H1 (cell line): ENCODE measurements at regions not wholly inside any gene's neighbourhood (a gene's known extent, or its start where the extent isn't known, plus 50 kb on each side); places are given as distances from the start of the nearest gene placed in this dataset.

ENCODE experiments used
- CHD1 ChIP-seq: IDR thresholded peaks from 2 replicates; pipeline ENCODE4 v1.6.1; 2012; ENCODE audit warnings: low read depth, low read length, improper control_type of control experiment
- EP300 ChIP-seq, 2 experiments: IDR thresholded peaks; 1 replicate in 1 of 2; 2 replicates in 1 of 2; pipeline ENCODE4 v1.6.1; 2011 to 2012; ENCODE audit warnings: low read depth in 2 of 2, low read length in 2 of 2, mild to moderate bottlenecking in 2 of 2, borderline replicate concordance in 1 of 2, inconsistent platforms in 1 of 2, moderate library complexity in 1 of 2
- EZH2 ChIP-seq: fragments of 200-600 bp; sonication (generic); IDR thresholded peaks from 2 replicates; pipeline ENCODE4 v1.7.1; 2012; ENCODE audit warnings: low read depth, mild to moderate bottlenecking, moderate library complexity, low read length, inconsistent platforms; ENCODE audit not compliant: severe bottlenecking
- GTF2F1 ChIP-seq: IDR thresholded peaks from 2 replicates; pipeline ENCODE4 v1.6.1; 2012; ENCODE audit warnings: low read depth, low read length, improper control_type of control experiment, borderline replicate concordance
- KDM4A ChIP-seq: IDR thresholded peaks from one replicate; pipeline ENCODE4 v1.7.1; 2012; ENCODE audit warnings: low read depth, mild to moderate bottlenecking, moderate library complexity, low read length, inconsistent platforms; ENCODE audit not compliant: severe bottlenecking
- POLR2A ChIP-seq, 2 experiments: IDR thresholded peaks; 1 replicate in 1 of 2; 2 replicates in 1 of 2; pipeline ENCODE4 v1.6.1; 2011; ENCODE audit warnings: low read depth in 2 of 2, low read length in 2 of 2, mild to moderate bottlenecking in 2 of 2; ENCODE audit errors: control extremely low read depth in 1 of 2
- YY1 ChIP-seq: IDR thresholded peaks from 2 replicates; pipeline ENCODE4 v1.6.1; 2011; ENCODE audit warnings: low read depth, mild to moderate bottlenecking, low read length
- ZNF274 ChIP-seq: IDR thresholded peaks from 2 replicates; pipeline ENCODE4 v1.7.0; 2012; ENCODE audit warnings: low read length, borderline replicate concordance; ENCODE audit errors: extremely low read depth

DNA sequence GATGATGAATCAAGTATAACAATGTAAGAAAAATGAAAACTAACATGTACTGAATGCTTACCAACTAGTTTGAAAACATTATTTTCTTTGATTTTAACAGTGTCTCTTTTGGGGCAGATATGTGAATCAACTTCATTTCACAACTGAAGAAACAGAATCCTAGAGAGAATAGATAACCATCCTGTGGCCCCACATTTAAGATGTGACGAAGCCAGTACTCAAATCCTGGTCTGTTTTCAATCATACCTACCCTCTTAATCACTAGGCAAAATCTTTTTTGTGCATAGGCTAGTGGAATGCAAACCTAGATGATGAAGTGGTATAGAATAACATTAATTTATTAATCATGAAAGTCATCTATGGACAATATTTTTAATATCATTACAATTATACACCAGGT, 371.6 kb upstream of the EPHA7 start (continued):
- TF ChIP-seq KDM4A (no peak), YY1 (no peak), CHD1 (no peak), EP300 (IDR thresholded peaks at IDR 0.05; ENCODE audit: borderline replicate concordance in 1 of 2, low read depth in 2 of 2, low read length in 2 of 2) (no peak), EZH2 (no peak), GTF2F1 (no peak), ZNF274 (no peak), POLR2A (IDR thresholded peaks at IDR 0.05; ENCODE audit: control extremely low read depth in 1 of 2, low read depth in 2 of 2, low read length in 2 of 2) (no peak)
